ENCODE measurements at regions not wholly inside any gene's neighbourhood (a gene's known extent, or its start where the extent isn't known, plus 50 kb on each side); places are given as distances from the start of the nearest gene placed in this dataset.

- Mint-ChIP-seq H3K36me3 (ENCODE audit: unreplicated experiment) (no peaks in the 10 kb centered on the region), H3K27me3 (ENCODE audit: unreplicated experiment) (no peaks in the 10 kb centered on the region), H3K4me1 (ENCODE audit: low read depth, unreplicated experiment) (peaks cover 2% of the 10 kb centered on the region), H3K4me3 (ENCODE audit: unreplicated experiment) (no peak overlapping the region), H3K27ac (ENCODE audit: unreplicated experiment) (no peak overlapping the region), H3K9me3 (ENCODE audit: unreplicated experiment) (no peaks in the 10 kb centered on the region)
- TF ChIP-seq CTCF (IDR thresholded peaks at IDR 0.05; ENCODE audit: partially characterized antibody, unreplicated experiment): no peak
- DNase-seq: no peak
Observed at GRCh38 chr11:27188696-27189095, 148.1 kb downstream of the BBOX1 start.

- Mint-ChIP-seq H3K4me3 (ENCODE audit: unreplicated experiment) (no peak overlapping the region), H3K4me1 (ENCODE audit: low read depth, unreplicated experiment) (peaks cover 2% of the 10 kb centered on the region), H3K9me3 (ENCODE audit: unreplicated experiment) (no peaks in the 10 kb centered on the region), H3K27ac (ENCODE audit: unreplicated experiment) (no peak overlapping the region), H3K27me3 (ENCODE audit: unreplicated experiment) (no peaks in the 10 kb centered on the region), H3K36me3 (ENCODE audit: unreplicated experiment) (no peaks in the 10 kb centered on the region)
- DNase-seq: no peak
- no peak for TF ChIP-seq CTCF (IDR thresholded peaks at IDR 0.05; ENCODE audit: partially characterized antibody, unreplicated experiment)
Observed at GRCh38 chr11:27187848-27188621, 147.4 kb downstream of the BBOX1 start.

- no peak for TF ChIP-seq CTCF (IDR thresholded peaks at IDR 0.05; ENCODE audit: partially characterized antibody, unreplicated experiment)
- H3K4me1 Mint-ChIP-seq (ENCODE audit: low read depth, unreplicated experiment): peaks cover 2% of the 10 kb centered on the region
- no peak overlapping the region for H3K27ac Mint-ChIP-seq (ENCODE audit: unreplicated experiment)
Observed at GRCh38 chr11:27187075-27187847, 146.6 kb downstream of the BBOX1 start.

DNA sequence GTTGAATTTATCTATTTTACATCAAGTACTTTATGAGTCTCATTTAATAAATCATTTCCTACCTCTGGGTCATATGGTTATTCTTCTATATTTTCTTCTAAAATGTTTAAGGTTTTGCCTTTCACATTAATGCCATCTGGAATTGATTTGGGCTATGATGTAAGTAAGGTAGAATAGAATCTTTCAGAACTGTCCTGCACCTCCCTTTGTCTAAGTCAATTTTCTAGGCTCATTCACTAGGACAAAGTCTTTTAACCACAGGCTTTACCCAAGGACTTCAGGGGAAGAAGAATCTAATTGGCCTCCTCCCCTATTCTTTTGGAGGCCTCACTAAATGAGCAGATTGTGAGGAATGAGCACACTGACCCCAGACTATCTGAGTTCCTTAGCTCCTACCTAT is 146.0 kb downstream of the BBOX1 start:
- no peak overlapping the region for H3K27ac Mint-ChIP-seq (ENCODE audit: unreplicated experiment)
- H3K27me3 Mint-ChIP-seq (ENCODE audit: unreplicated experiment): no peaks in the 10 kb centered on the region
- H3K4me1 Mint-ChIP-seq (ENCODE audit: low read depth, unreplicated experiment): peaks cover 2% of the 10 kb centered on the region
- no peak for DNase-seq
- no peaks in the 10 kb centered on the region for H3K9me3 Mint-ChIP-seq (ENCODE audit: unreplicated experiment)
- H3K4me3 Mint-ChIP-seq (ENCODE audit: unreplicated experiment): no peak overlapping the region
- no peak for TF ChIP-seq CTCF (IDR thresholded peaks at IDR 0.05; ENCODE audit: partially characterized antibody, unreplicated experiment)
- H3K36me3 Mint-ChIP-seq (ENCODE audit: unreplicated experiment): no peaks in the 10 kb centered on the region

More at GRCh38 chr11:27187075-27187847, 146.6 kb downstream of the BBOX1 start:
- Mint-ChIP-seq H3K27me3 (ENCODE audit: unreplicated experiment) (no peaks in the 10 kb centered on the region), H3K36me3 (ENCODE audit: unreplicated experiment) (no peaks in the 10 kb centered on the region), H3K4me3 (ENCODE audit: unreplicated experiment) (no peak overlapping the region), H3K9me3 (ENCODE audit: unreplicated experiment) (no peaks in the 10 kb centered on the region)
- DNase-seq: no peak
